H9 (cell line): ENCODE measurements at regions not wholly inside any gene's neighbourhood (a gene's known extent, or its start where the extent isn't known, plus 50 kb on each side); places are given as distances from the start of the nearest gene placed in this dataset.

Experiments
- DNase-seq: peaks from one replicate; pipeline ENCODE4 v3.0.0-alpha.2; 2017
- H2AFZ ChIP-seq: one replicate; pipeline ENCODE4 v1.6.1; 2013; ENCODE audit warnings: mild to moderate bottlenecking, low read length, control low read depth, moderate library complexity
- H2AK5ac ChIP-seq: 2 replicates; pipeline ENCODE4 v1.6.1; 2013; ENCODE audit warnings: low read length, control low read depth, mixed read lengths; ENCODE audit not compliant: insufficient read length
- H2BK120ac ChIP-seq: one replicate; pipeline ENCODE4 v1.6.1; 2013; ENCODE audit warnings: low read depth, mild to moderate bottlenecking, low read length, control low read depth, inconsistent platforms; ENCODE audit not compliant: poor library complexity, severe bottlenecking
- H2BK12ac ChIP-seq: 2 replicates; pipeline ENCODE4 v1.6.1; 2013; ENCODE audit warnings: low read length, control low read depth, mixed read lengths, low read depth; ENCODE audit not compliant: insufficient read length
- H2BK15ac ChIP-seq: 2 replicates; pipeline ENCODE4 v1.6.1; 2013; ENCODE audit warnings: low read depth, low read length, control low read depth
- H2BK20ac ChIP-seq: one replicate; pipeline ENCODE4 v1.6.1; 2013; ENCODE audit warnings: low read depth, mild to moderate bottlenecking, low read length, control low read depth, inconsistent platforms; ENCODE audit not compliant: poor library complexity, severe bottlenecking
- H2BK5ac ChIP-seq: 2 replicates; pipeline ENCODE4 v1.6.1; 2013; ENCODE audit warnings: low read length, control low read depth, mixed read lengths; ENCODE audit not compliant: insufficient read length
- H3K14ac ChIP-seq: 2 replicates; pipeline ENCODE4 v1.6.1; 2013; ENCODE audit warnings: low read length, control low read depth; ENCODE audit not compliant: insufficient read depth
- H3K18ac ChIP-seq: 2 replicates; pipeline ENCODE4 v1.6.1; 2013; ENCODE audit warnings: low read depth, mild to moderate bottlenecking, mixed read lengths, low read length, control low read depth; ENCODE audit not compliant: insufficient read length
- H3K23ac ChIP-seq: 2 replicates; pipeline ENCODE4 v1.6.1; 2013; ENCODE audit warnings: low read length, control low read depth, mixed read lengths, low read depth; ENCODE audit not compliant: insufficient read length
- H3K23me2 ChIP-seq: 2 replicates; pipeline ENCODE4 v1.6.1; 2013; ENCODE audit warnings: low read depth, mild to moderate bottlenecking, mixed read lengths, low read length, control low read depth; ENCODE audit not compliant: insufficient read length, poor library complexity, severe bottlenecking
- H3K27ac ChIP-seq: 2 replicates; pipeline ENCODE4 v1.5.1; 2013; ENCODE audit warnings: low read length, control low read depth, mixed read lengths, low read depth; ENCODE audit not compliant: insufficient read length
- H3K27me3 ChIP-seq: 2 replicates; pipeline ENCODE4 v1.6.1; 2013; ENCODE audit warnings: low read length, control low read depth, inconsistent platforms; ENCODE audit not compliant: insufficient read depth
- H3K4ac ChIP-seq: 2 replicates; pipeline ENCODE4 v1.6.1; 2013; ENCODE audit warnings: low read depth, mild to moderate bottlenecking, control low read depth, inconsistent platforms, low read length, moderate library complexity
- H3K4me1 ChIP-seq: 2 replicates; pipeline ENCODE4 v1.6.1; 2013; ENCODE audit warnings: low read length, control low read depth, inconsistent platforms; ENCODE audit not compliant: insufficient read depth
- H3K4me2 ChIP-seq: 2 replicates; pipeline ENCODE4 v1.6.1; 2013; ENCODE audit warnings: low read length, control low read depth, mixed read lengths; ENCODE audit not compliant: insufficient read length, insufficient read depth
- H3K56ac ChIP-seq: 2 replicates; pipeline ENCODE4 v1.6.1; 2013; ENCODE audit warnings: low read depth, mild to moderate bottlenecking, mixed read lengths, low read length, control low read depth; ENCODE audit not compliant: insufficient read length
- H3K79me1 ChIP-seq: 2 replicates; pipeline ENCODE4 v1.6.1; 2013; ENCODE audit warnings: low read depth, mild to moderate bottlenecking, moderate library complexity, low read length, control low read depth, inconsistent platforms; ENCODE audit not compliant: insufficient read depth, poor library complexity, severe bottlenecking
- H3K79me2 ChIP-seq: 2 replicates; pipeline ENCODE4 v1.6.1; 2013; ENCODE audit warnings: low read length, control low read depth, inconsistent platforms; ENCODE audit not compliant: insufficient read depth
- H3K9ac ChIP-seq: 2 replicates; pipeline ENCODE4 v1.6.1; 2013; ENCODE audit warnings: low read length, control low read depth, mixed read lengths; ENCODE audit not compliant: insufficient read length; ENCODE audit errors: extremely low read depth
- H3K9me3 ChIP-seq: one replicate; pipeline ENCODE4 v1.6.1; 2013; ENCODE audit warnings: low read depth, low read length, inconsistent platforms; ENCODE audit not compliant: control insufficient read depth
- H3T11ph ChIP-seq: one replicate; pipeline ENCODE4 v1.6.1; 2013; ENCODE audit warnings: mild to moderate bottlenecking, low read length, control low read depth, inconsistent platforms
- H4K20me1 ChIP-seq: one replicate; pipeline ENCODE4 v1.6.1; 2013; ENCODE audit not compliant: control insufficient read depth, insufficient read length, insufficient read depth
- H4K5ac ChIP-seq: 2 replicates; pipeline ENCODE4 v1.6.1; 2013; ENCODE audit warnings: low read depth, mild to moderate bottlenecking, mixed read lengths, low read length, control low read depth; ENCODE audit not compliant: insufficient read length
- H4K8ac ChIP-seq: replicated peaks from 2 replicates; pipeline ENCODE4 v1.6.1; 2013; ENCODE audit warnings: low read length, control low read depth, mixed read lengths, low read depth; ENCODE audit not compliant: insufficient read length
- H4K91ac ChIP-seq: 2 replicates; pipeline ENCODE4 v1.6.1; 2013; ENCODE audit warnings: low read depth, mild to moderate bottlenecking, moderate library complexity, mixed read lengths, low read length, control low read depth; ENCODE audit not compliant: insufficient read length
- H3K27ac Mint-ChIP-seq, 3 experiments: 2 replicates in 2 of 3; 3 replicates in 1 of 3; pipeline ENCODE4 v1.8.0; 2020 to 2021; ENCODE audit warnings: mixed read lengths in 3 of 3, mild to moderate bottlenecking in 1 of 3, moderate library complexity in 1 of 3
- H3K27me3 Mint-ChIP-seq: 2 replicates; pipeline ENCODE4 v1.8.0; 2021; ENCODE audit warnings: low read depth, mild to moderate bottlenecking, moderate library complexity, mixed read lengths
- H3K36me3 Mint-ChIP-seq, 3 experiments: 2 replicates in 2 of 3; 3 replicates in 1 of 3; pipeline ENCODE4 v1.8.0; 2020 to 2021; ENCODE audit warnings: low read depth in 3 of 3, mixed read lengths in 3 of 3; ENCODE audit not compliant: insufficient read depth in 1 of 3
- H3K4me1 Mint-ChIP-seq, 2 experiments: 2 replicates each; pipeline ENCODE4 v1.8.0; 2020; ENCODE audit warnings: mixed read lengths in 2 of 2
- H3K4me3 Mint-ChIP-seq, 2 experiments: 2 replicates in 1 of 2; 3 replicates in 1 of 2; pipeline ENCODE4 v1.8.0; 2020 to 2021; ENCODE audit warnings: mild to moderate bottlenecking in 2 of 2, mixed read lengths in 2 of 2, moderate library complexity in 1 of 2
- H3K9me3 Mint-ChIP-seq, 2 experiments: 2 replicates in 1 of 2; 3 replicates in 1 of 2; pipeline ENCODE4 v1.8.0; 2020; ENCODE audit warnings: mild to moderate bottlenecking in 2 of 2, mixed read lengths in 2 of 2, moderate library complexity in 1 of 2
- WGBS: extraction: QIAGEN DNeasy Blood & Tissue Kit; methylation state at CpG from one replicate; pipeline ENCODE4 v1.1.7; 2013; ENCODE audit warnings: missing lambda C conversion rate, low lambda C conversion rate, mixed read lengths; ENCODE audit not compliant: insufficient read length; ENCODE audit errors: extremely low coverage; 5-methylcytosine and 5-hydroxymethylcytosine counted together
- TF ChIP-seq, protein P1 (sequence below): fragments of 200-600 bp; sonication (generic); conservative IDR thresholded peaks from 3 replicates; pipeline ENCODE4 v1.8.0; 2021; ENCODE audit warnings: antibody characterized with exemption, mild to moderate bottlenecking

DNA sequence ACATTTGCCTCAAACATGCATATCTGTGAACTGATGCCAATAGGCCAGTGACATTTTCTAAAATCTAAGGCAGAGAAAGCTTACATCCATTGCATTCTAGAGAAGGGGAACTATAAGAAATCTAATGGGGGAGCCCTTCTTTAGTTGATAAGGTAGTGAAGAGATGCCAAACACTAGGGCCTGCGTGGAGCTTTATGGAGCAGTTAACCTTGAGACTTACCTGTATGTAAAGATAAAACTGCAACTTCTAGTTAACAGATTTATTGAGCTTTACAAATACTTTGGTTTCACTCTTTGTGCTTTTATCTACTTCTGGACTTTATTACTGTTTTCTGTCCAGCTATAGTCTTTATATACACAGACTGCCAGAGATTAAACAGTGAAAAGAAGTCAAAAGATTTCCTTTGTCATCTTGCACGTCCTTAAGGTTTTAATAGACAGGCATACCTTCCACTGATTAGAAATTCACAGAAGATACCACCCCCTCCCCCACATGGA is 457.6 kb downstream of the KLF12 start:
- Histone ChIP-seq H3K4ac (no peak overlapping the region), H3K27me3 (no peaks in the 10 kb centered on the region), H2BK5ac (no peak overlapping the region), H3K14ac (no peak overlapping the region), H3K79me2 (no peaks in the 10 kb centered on the region), H3K9me3 (no peaks in the 10 kb centered on the region), H3K23me2 (no peaks in the 10 kb centered on the region), H3T11ph (no peak overlapping the region), H3K56ac (no peak overlapping the region), H2BK120ac (no peak overlapping the region), H3K27ac (no peak overlapping the region), H3K4me1 (no peaks in the 10 kb centered on the region), H3K4me2 (no peak overlapping the region), H3K79me1 (no peaks in the 10 kb centered on the region), H4K91ac (no peak overlapping the region), H3K9ac (no peak overlapping the region), H3K23ac (no peak overlapping the region), H2BK15ac (no peak overlapping the region), H4K8ac (no peak overlapping the region), H2BK12ac (no peak overlapping the region), H2AFZ (no peak overlapping the region), H3K18ac (no peak overlapping the region), H2BK20ac (no peak overlapping the region), H2AK5ac (no peak overlapping the region), H4K5ac (no peak overlapping the region), H4K20me1 (no peaks in the 10 kb centered on the region)
- TF ChIP-seq, protein P1, sequence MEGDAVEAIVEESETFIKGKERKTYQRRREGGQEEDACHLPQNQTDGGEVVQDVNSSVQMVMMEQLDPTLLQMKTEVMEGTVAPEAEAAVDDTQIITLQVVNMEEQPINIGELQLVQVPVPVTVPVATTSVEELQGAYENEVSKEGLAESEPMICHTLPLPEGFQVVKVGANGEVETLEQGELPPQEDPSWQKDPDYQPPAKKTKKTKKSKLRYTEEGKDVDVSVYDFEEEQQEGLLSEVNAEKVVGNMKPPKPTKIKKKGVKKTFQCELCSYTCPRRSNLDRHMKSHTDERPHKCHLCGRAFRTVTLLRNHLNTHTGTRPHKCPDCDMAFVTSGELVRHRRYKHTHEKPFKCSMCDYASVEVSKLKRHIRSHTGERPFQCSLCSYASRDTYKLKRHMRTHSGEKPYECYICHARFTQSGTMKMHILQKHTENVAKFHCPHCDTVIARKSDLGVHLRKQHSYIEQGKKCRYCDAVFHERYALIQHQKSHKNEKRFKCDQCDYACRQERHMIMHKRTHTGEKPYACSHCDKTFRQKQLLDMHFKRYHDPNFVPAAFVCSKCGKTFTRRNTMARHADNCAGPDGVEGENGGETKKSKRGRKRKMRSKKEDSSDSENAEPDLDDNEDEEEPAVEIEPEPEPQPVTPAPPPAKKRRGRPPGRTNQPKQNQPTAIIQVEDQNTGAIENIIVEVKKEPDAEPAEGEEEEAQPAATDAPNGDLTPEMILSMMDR = no peak
- H3K4me3 Mint-ChIP-seq = no peak overlapping the region
- no peak for DNase-seq
- no peaks in the 10 kb centered on the region for H3K27me3 Mint-ChIP-seq
- H3K27ac Mint-ChIP-seq = no peak overlapping the region; a peak in 1 of 7 replicates
- H3K36me3 Mint-ChIP-seq = no peaks in the 10 kb centered on the region
- no peaks in the 10 kb centered on the region for H3K9me3 Mint-ChIP-seq
- no CpG with 5 or more reads among the region's 2 CpGs for WGBS
- peaks cover 10% of the 10 kb centered on the region in 2 experiments for H3K4me1 Mint-ChIP-seq
